NCI-H82 treated with DMSO at 0.1 percent for 48 hours (cell line): ENCODE measurements at regions not wholly inside any gene's neighbourhood (a gene's known extent, or its start where the extent isn't known, plus 50 kb on each side); places are given as distances from the start of the nearest gene placed in this dataset.
A peak's percentile ranks its signal among the peaks of the same experiment; 100 is the strongest.
"Not testable (repeated sequence)": the region's sequence is repeated elsewhere in the genome, so short reads cannot be mapped to it uniquely, and the experiment has no call there.

Experiments
- DNase-seq: peaks from one replicate; lab custom pipeline; 2025; ENCODE audit not compliant: unreplicated experiment; lab: John Stamatoyannopoulos, UW

GRCh38 chr5:125446986-125447385 is 700.5 kb upstream of the ZNF608 start:
- DNase-seq: no peak

- DNase-seq: no peak
Measured at GRCh38 chr5:125450771-125451170, 704.3 kb upstream of the ZNF608 start.

- DNase-seq: no peak
Measured at GRCh38 chr5:125451622-125452021, 705.2 kb upstream of the ZNF608 start.

GRCh38 chr5:125452991-125453390 is 706.6 kb upstream of the ZNF608 start:
- no peak for DNase-seq

GRCh38 chr5:125455041-125455440 is 708.6 kb upstream of the ZNF608 start:
- no peak for DNase-seq

GRCh38 chr5:125456005-125456404 is 709.6 kb upstream of the ZNF608 start:
- DNase-seq: not testable (repeated sequence)

- DNase-seq: no peak
Measured at GRCh38 chr5:125457617-125458016, 711.2 kb upstream of the ZNF608 start.

- DNase-seq: not testable (repeated sequence)
Measured at GRCh38 chr5:125458949-125459348, 712.5 kb upstream of the ZNF608 start.

GRCh38 chr5:125461641-125462072 is 715.2 kb upstream of the ZNF608 start:
- DNase-seq: no peak

- DNase-seq: no peak
Measured at GRCh38 chr5:125463466-125464092, 717.1 kb upstream of the ZNF608 start.

GRCh38 chr5:125464847-125465432 is 718.5 kb upstream of the ZNF608 start:
- no peak for DNase-seq

- no peak for DNase-seq
Measured at GRCh38 chr5:125465703-125466102, 719.3 kb upstream of the ZNF608 start.

GRCh38 chr5:125467222-125467621 is 720.8 kb upstream of the ZNF608 start:
- no peak for DNase-seq

GRCh38 chr5:125470280-125470902 is 724.0 kb upstream of the ZNF608 start:
- DNase-seq: peak; percentile 81

GRCh38 chr5:125476901-125477585 is 730.6 kb upstream of the ZNF608 start:
- no peak for DNase-seq

GRCh38 chr5:125477586-125477975 is 731.1 kb upstream of the ZNF608 start:
- no peak for DNase-seq

- no peak for DNase-seq
Measured at GRCh38 chr5:125478599-125478998, 732.2 kb upstream of the ZNF608 start.

- DNase-seq: peak; percentile 64
Measured at GRCh38 chr5:125480911-125481310, 734.5 kb upstream of the ZNF608 start.

- peak; percentile 99 for DNase-seq
Measured at GRCh38 chr5:125481506-125482465, 735.3 kb upstream of the ZNF608 start.

GRCh38 chr5:125483609-125484008 is 737.2 kb upstream of the ZNF608 start:
- no peak for DNase-seq

- no peak for DNase-seq
Measured at GRCh38 chr5:125484272-125484741, 737.9 kb upstream of the ZNF608 start.
